ENCODE measurements at regions not wholly inside any gene's neighbourhood (a gene's known extent, or its start where the extent isn't known, plus 50 kb on each side); places are given as distances from the start of the nearest gene placed in this dataset.

- Mint-ChIP-seq H3K36me3 (no peaks in the 10 kb centered on the region), H3K27me3 (ENCODE audit: insufficient read depth, low read depth) (peaks cover 2% of the 10 kb centered on the region), H3K4me1 (peaks cover 11% of the 10 kb centered on the region), H3K4me3 (no peak overlapping the region), H3K9me3 (peaks cover 5% of the 10 kb centered on the region), H3K27ac (no peak overlapping the region)
- H4K20me1 ChIP-seq (ENCODE audit: low read depth), result no peaks in the 10 kb centered on the region
- DNase-seq (ENCODE audit: low spot score), result no peak
- H3K27me3 ChIP-seq, result no peaks in the 10 kb centered on the region
- H3F3A ChIP-seq (ENCODE audit: low read depth), result no peaks in the 10 kb centered on the region
- no peaks in the 10 kb centered on the region for H3K4me1 ChIP-seq
- H3K36me3 ChIP-seq, result no peaks in the 10 kb centered on the region
- H3K27ac ChIP-seq, result no peak overlapping the region
- no peak overlapping the region for H2AFZ ChIP-seq (replicated peaks)
- no peaks in the 10 kb centered on the region for H3K79me2 ChIP-seq (ENCODE audit: low read depth)
- TF ChIP-seq EZH2 (IDR thresholded peaks at IDR 0.05) (no peak), CTCF (IDR thresholded peaks at IDR 0.05) (no peak), EZH2phosphoT487 (IDR thresholded peaks at IDR 0.05) (no peak)
- no peak overlapping the region for H3K4me2 ChIP-seq
- no peak overlapping the region for H3K9ac ChIP-seq
- no peak overlapping the region for H3K4me3 ChIP-seq
- H3K9me3 ChIP-seq (ENCODE audit: low read depth), result peaks cover 5% of the 10 kb centered on the region
Measured at GRCh38 chr20:53891306-53891894, 179.0 kb downstream of the BCAS1 start.

GRCh38 chr20:53890443-53891305 lies 179.7 kb downstream of the BCAS1 start:
- Histone ChIP-seq H3K9ac (no peak overlapping the region), H3K4me3 (no peak overlapping the region), H3K27me3 (no peaks in the 10 kb centered on the region), H3K9me3 (ENCODE audit: low read depth) (peaks cover 5% of the 10 kb centered on the region), H3K4me2 (no peak overlapping the region), H3K79me2 (ENCODE audit: low read depth) (no peaks in the 10 kb centered on the region), H3K36me3 (no peaks in the 10 kb centered on the region), H3K4me1 (no peaks in the 10 kb centered on the region), H4K20me1 (ENCODE audit: low read depth) (no peaks in the 10 kb centered on the region), H2AFZ (replicated peaks) (no peak overlapping the region), H3F3A (ENCODE audit: low read depth) (no peaks in the 10 kb centered on the region), H3K27ac (no peak overlapping the region)
- H3K36me3 Mint-ChIP-seq, result no peaks in the 10 kb centered on the region
- DNase-seq (ENCODE audit: low spot score), result no peak
- H3K27me3 Mint-ChIP-seq (ENCODE audit: insufficient read depth, low read depth), result peaks cover 2% of the 10 kb centered on the region
- no peak for TF ChIP-seq EZH2phosphoT487 (IDR thresholded peaks at IDR 0.05)
- no peak for TF ChIP-seq CTCF (IDR thresholded peaks at IDR 0.05)
- no peak for TF ChIP-seq EZH2 (IDR thresholded peaks at IDR 0.05)
- no peak overlapping the region for H3K4me3 Mint-ChIP-seq
- H3K27ac Mint-ChIP-seq, result no peak overlapping the region
- peaks cover 11% of the 10 kb centered on the region for H3K4me1 Mint-ChIP-seq
- H3K9me3 Mint-ChIP-seq, result peaks cover 5% of the 10 kb centered on the region

GRCh38 chr20:53889411-53890148 lies 180.8 kb downstream of the BCAS1 start:
- H4K20me1 ChIP-seq (ENCODE audit: low read depth), result no peaks in the 10 kb centered on the region
- H3K36me3 Mint-ChIP-seq, result no peaks in the 10 kb centered on the region
- TF ChIP-seq EZH2phosphoT487 (IDR thresholded peaks at IDR 0.05) (no peak), EZH2 (IDR thresholded peaks at IDR 0.05) (no peak), CTCF (IDR thresholded peaks at IDR 0.05) (no peak)
- H3K27ac Mint-ChIP-seq, result no peak overlapping the region
- H3K9me3 Mint-ChIP-seq, result peaks cover 5% of the 10 kb centered on the region
- no peaks in the 10 kb centered on the region for H3F3A ChIP-seq (ENCODE audit: low read depth)
- no peaks in the 10 kb centered on the region for H3K79me2 ChIP-seq (ENCODE audit: low read depth)
- no peaks in the 10 kb centered on the region for H3K4me1 ChIP-seq
- H3K4me3 ChIP-seq, result no peak overlapping the region
- H3K27ac ChIP-seq, result no peak overlapping the region
- no peaks in the 10 kb centered on the region for H3K27me3 Mint-ChIP-seq (ENCODE audit: insufficient read depth, low read depth)
- no peak overlapping the region for H2AFZ ChIP-seq (replicated peaks)
- peaks cover 11% of the 10 kb centered on the region for H3K4me1 Mint-ChIP-seq
- no peak overlapping the region for H3K4me3 Mint-ChIP-seq
- H3K9ac ChIP-seq, result no peak overlapping the region
- no peaks in the 10 kb centered on the region for H3K27me3 ChIP-seq
- no peak for DNase-seq (ENCODE audit: low spot score)
- no peaks in the 10 kb centered on the region for H3K36me3 ChIP-seq
- H3K4me2 ChIP-seq, result no peak overlapping the region
- peaks cover 5% of the 10 kb centered on the region for H3K9me3 ChIP-seq (ENCODE audit: low read depth)

Measured in neural progenitor cell (in vitro differentiated cells).